ENCODE measurements at regions not wholly inside any gene's neighbourhood (a gene's known extent, or its start where the extent isn't known, plus 50 kb on each side); places are given as distances from the start of the nearest gene placed in this dataset.
A peak's percentile ranks its signal among the peaks of the same experiment; 100 is the strongest.

GRCh38 chr13:37486171-37486681 is 112.3 kb downstream of the POSTN start:
- DNase-seq (ENCODE audit: low read depth): peak; percentile 88

DNA sequence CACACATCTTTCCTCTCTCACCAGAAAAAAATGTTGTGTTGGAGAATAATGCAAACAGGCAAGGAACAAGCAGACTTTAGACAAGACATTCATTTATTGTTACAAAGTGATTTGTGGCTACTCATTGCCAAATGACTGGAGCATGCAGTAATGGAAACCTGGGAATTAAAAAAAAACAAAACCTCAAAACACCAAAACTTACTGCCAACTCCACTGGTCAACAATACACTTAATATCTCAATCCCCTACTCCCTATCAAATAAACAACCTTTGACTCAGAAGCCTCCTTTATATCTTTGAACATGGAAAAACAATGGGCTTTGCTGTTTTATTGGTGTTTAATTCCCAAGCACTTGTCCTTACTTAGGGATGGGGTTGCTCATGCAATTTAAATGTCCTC is 112.8 kb downstream of the POSTN start:
- peak overlapping the region; percentile 4 for H3K4me3 ChIP-seq (ENCODE audit: low read depth, low read length)
- TF ChIP-seq, protein P1, sequence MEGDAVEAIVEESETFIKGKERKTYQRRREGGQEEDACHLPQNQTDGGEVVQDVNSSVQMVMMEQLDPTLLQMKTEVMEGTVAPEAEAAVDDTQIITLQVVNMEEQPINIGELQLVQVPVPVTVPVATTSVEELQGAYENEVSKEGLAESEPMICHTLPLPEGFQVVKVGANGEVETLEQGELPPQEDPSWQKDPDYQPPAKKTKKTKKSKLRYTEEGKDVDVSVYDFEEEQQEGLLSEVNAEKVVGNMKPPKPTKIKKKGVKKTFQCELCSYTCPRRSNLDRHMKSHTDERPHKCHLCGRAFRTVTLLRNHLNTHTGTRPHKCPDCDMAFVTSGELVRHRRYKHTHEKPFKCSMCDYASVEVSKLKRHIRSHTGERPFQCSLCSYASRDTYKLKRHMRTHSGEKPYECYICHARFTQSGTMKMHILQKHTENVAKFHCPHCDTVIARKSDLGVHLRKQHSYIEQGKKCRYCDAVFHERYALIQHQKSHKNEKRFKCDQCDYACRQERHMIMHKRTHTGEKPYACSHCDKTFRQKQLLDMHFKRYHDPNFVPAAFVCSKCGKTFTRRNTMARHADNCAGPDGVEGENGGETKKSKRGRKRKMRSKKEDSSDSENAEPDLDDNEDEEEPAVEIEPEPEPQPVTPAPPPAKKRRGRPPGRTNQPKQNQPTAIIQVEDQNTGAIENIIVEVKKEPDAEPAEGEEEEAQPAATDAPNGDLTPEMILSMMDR (IDR thresholded peaks at IDR 0.05; ENCODE audit: insufficient read depth, low read depth, low read length): no peak
- no peak for DNase-seq (ENCODE audit: low read depth)

More at GRCh38 chr13:37486171-37486681, 112.3 kb downstream of the POSTN start:
- peak overlapping the region; percentile 4 for H3K4me3 ChIP-seq (ENCODE audit: low read depth, low read length)
- TF ChIP-seq, protein P1 (IDR thresholded peaks at IDR 0.05; ENCODE audit: insufficient read depth, low read depth, low read length): no peak

DNA sequence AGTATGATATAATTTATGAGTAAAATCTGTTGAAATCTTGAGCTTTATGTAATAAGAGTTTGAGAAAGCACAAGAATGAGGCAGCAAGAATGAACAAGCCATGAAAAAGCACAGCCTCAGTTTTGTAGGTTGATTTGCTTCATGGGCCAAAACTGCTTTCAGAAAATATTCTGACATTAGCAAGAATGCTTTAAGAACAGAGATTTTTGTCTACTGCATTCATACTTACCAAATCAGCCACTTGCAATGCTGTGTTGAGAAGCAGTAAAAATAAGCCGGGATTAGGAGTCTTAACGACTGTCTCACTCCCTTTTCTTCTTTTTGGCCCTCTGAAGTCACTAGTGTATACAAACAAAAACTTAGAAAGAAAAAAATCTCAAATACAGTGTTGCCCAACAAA is 114.5 kb downstream of the POSTN start:
- peak; percentile 79 for DNase-seq (ENCODE audit: low read depth)
- H3K4me3 ChIP-seq (ENCODE audit: low read depth, low read length): no peak overlapping the region
- TF ChIP-seq, protein P1 (IDR thresholded peaks at IDR 0.05; ENCODE audit: insufficient read depth, low read depth, low read length): no peak

GRCh38 chr13:37482331-37482730 is 116.2 kb downstream of the POSTN start:
- DNase-seq (ENCODE audit: low read depth): no peak
- no peak overlapping the region for H3K4me3 ChIP-seq (ENCODE audit: low read depth, low read length)
- TF ChIP-seq, protein P1 (IDR thresholded peaks at IDR 0.05; ENCODE audit: insufficient read depth, low read depth, low read length): no peak

DNA sequence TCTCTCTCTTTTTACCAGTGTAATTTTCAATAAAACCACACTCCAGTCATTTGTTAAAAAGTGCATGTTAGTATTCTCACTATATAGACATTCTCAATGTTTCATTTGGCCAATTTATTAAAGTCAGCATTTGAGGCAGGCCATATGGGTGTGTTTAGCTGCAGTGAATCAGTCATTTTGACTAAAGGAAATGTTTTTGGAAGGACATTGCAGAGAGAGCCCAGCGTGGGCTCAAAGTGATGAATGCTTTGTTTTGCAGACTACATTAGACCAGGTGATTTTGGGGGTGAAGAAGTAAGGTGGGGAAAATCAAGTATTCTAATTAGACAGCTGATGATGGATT is 116.7 kb downstream of the POSTN start:
- TF ChIP-seq, protein P1 (IDR thresholded peaks at IDR 0.05; ENCODE audit: insufficient read depth, low read depth, low read length): no peak
- no peak overlapping the region for H3K4me3 ChIP-seq (ENCODE audit: low read depth, low read length)
- no peak for DNase-seq (ENCODE audit: low read depth)

DNA sequence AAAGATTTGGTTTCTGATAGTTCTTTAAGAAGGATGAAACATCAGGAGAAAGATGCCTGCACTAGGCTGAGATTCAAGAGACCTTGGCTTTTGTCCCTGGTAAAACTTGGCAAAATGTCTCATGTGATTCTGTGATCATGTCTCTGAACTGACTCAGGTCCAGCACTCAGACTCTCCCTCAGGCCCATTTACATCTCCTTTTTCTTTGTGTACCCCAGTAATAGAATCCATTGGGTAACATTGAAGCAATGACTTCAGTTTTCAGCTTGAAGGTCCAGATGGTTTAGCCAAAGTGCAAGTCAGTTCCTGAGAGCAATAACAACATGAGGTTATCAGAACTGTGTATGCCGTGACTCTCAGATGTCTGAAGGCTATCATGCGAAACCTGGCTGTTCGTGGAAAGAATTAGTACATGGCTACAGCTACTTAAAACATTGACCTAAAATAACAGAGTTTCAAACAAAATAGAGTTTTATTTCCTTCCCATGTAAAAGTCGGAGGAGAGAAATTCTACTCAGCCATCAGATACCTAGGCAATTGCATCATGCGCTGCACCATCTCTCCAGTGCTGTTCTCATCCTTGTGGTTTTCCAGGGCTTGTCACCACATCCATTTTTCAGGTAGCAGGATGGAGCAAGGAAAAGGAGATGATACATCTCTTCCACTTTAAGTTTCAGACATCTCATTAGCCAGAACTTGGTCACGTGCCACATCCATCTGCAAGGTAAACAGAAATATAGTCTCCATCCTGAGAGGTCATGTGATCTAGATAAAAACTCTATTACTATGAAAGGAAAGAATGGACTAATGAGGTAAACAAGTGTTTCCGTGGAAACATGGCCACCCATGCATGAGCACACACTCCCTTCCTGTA is 117.3 kb downstream of the POSTN start:
- TF ChIP-seq, protein P1 (IDR thresholded peaks at IDR 0.05; ENCODE audit: insufficient read depth, low read depth, low read length): no peak

More for the DNA sequence above, 117.3 kb downstream of the POSTN start:
- no peak for DNase-seq (ENCODE audit: low read depth)
- no peak overlapping the region for H3K4me3 ChIP-seq (ENCODE audit: low read depth, low read length)
